NT2/D1 (cell line): ENCODE measurements at regions not wholly inside any gene's neighbourhood (a gene's known extent, or its start where the extent isn't known, plus 50 kb on each side); places are given as distances from the start of the nearest gene placed in this dataset.

Source experiments
- SUZ12 ChIP-seq: IDR thresholded peaks from 2 replicates; pipeline ENCODE4 v1.6.1; 2011; ENCODE audit not compliant: insufficient read length, insufficient read depth; ENCODE audit errors: extremely low read depth
- YY1 ChIP-seq: IDR thresholded peaks from 2 replicates; pipeline ENCODE4 v1.6.1; 2011; ENCODE audit not compliant: insufficient read length, insufficient read depth
- ZNF274 ChIP-seq: IDR thresholded peaks from 2 replicates; pipeline ENCODE4 v1.6.1; 2011; ENCODE audit warnings: mild to moderate bottlenecking, low read depth, low read length

DNA sequence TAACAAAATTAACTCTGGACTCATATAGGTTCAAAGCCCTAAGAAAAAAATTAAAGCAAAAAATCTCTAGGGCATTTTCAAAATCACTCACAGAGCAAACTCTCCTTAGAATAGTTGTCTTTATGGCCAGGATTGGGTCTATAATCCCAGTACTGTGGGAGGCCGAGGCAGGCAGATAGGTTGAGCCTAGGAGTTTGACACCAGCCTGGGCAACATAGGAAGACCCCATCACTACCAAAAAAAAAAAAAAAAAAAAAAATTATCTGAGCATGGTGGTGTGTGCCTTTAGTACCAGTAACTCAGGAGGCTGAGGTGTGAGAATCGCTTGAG, 378.1 kb upstream of the TGFBR2 start:
- TF ChIP-seq YY1 (no peak), SUZ12 (no peak), ZNF274 (no peak)
